ENCODE measurements at regions not wholly inside any gene's neighbourhood (a gene's known extent, or its start where the extent isn't known, plus 50 kb on each side); places are given as distances from the start of the nearest gene placed in this dataset.
"Not testable (repeated sequence)": the region's sequence is repeated elsewhere in the genome, so short reads cannot be mapped to it uniquely, and the experiment has no call there.

DNA sequence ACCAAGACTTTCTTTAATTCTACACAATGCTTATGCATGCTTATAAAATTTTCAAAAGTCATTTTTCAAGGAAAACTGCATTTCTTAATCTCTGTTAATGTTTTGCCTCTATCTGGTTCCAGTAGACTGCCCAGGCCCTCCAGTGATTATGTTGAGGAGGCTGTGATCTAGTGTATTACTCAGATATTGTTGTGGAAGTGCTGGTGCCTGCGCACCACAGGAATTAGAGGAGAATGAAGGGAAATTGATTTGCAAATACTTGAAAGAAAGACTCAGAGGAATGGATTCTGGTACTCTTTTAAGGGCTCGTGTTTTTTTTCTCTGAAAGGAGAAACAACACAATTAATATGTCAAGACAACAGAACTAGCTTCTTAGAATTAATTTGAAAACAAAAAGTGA is 1015.1 kb downstream of the RPA4 start:
- TF ChIP-seq CTCF (IDR thresholded peaks at IDR 0.05), result no peak
- TF ChIP-seq POLR2AphosphoS5 (IDR thresholded peaks at IDR 0.05; ENCODE audit: low read depth, low read length), result no peak
- TF ChIP-seq TCF7L2 (IDR thresholded peaks at IDR 0.05; ENCODE audit: low read depth, low read length), result no peak
- TF ChIP-seq SIN3A (IDR thresholded peaks at IDR 0.05; ENCODE audit: borderline replicate concordance, insufficient read depth, low read depth, low read length), result no peak
- no peak for TF ChIP-seq REST (IDR thresholded peaks at IDR 0.05; ENCODE audit: insufficient read depth in 1 of 2, low read depth in 2 of 2, low read length in 1 of 2)
- Histone ChIP-seq H3K27ac (ENCODE audit: low read length) (no peak overlapping the region), H3K4me1 (ENCODE audit: control insufficient read depth, insufficient read depth, low read length) (no peaks in the 10 kb centered on the region), H3K27me3 (ENCODE audit: control insufficient read depth, insufficient read depth, low read length) (no peaks in the 10 kb centered on the region), H3K9me3 (ENCODE audit: control insufficient read depth, insufficient read depth, low read depth, low read length) (no peaks in the 10 kb centered on the region), H3K36me3 (ENCODE audit: control insufficient read depth, insufficient read depth, low read length) (no peaks in the 10 kb centered on the region), H3K4me3 (ENCODE audit: low read depth in 2 of 2, low read length in 2 of 2) (no peak overlapping the region)
- in situ Hi-C loops (cut with HindIII; ENCODE audit: low pct_unique_long_range_greater_than_20kb, low sequenced_read_pairs), result no loop called here
- DNase-seq (ENCODE audit: low read depth, low spot score), result no peak
- ChIA-PET CTCF (no interaction called here), POLR2A (no interaction called here)
- ATAC-seq, result no peak
- intact Hi-C loops (cut with micrococcal nuclease; ENCODE audit: unreplicated experiment), result no loop called here
- BruUV-seq (replicated peaks), result no TSS peak

DNA sequence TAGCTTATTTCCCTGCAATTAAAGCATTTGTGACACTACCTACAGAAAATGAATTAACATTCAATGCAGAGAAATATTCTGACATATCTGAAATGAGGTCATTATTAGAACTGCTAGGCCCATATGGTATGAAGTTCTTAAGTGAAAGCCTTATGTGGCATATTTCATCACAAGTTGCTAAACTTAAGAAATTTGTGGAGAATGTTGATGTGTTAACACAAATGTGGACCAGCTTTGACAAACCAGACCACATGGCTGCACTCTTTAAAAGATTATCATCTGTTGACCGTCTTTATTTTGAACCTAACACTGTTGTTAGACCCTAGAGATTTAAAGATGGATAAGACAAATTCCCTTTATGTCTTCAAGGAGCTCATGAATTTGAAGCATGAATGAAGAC is 1024.1 kb downstream of the RPA4 start:
- POLR2A ChIA-PET, result interaction anchor here (0.5 kb wide), 1 partner anchor 9 kb away, joined by 4 read pairs; no protein-coding TSS in a partner anchor
- Histone ChIP-seq H3K27me3 (ENCODE audit: control insufficient read depth, insufficient read depth, low read length) (no peaks in the 10 kb centered on the region), H3K9me3 (ENCODE audit: control insufficient read depth, insufficient read depth, low read depth, low read length) (peaks cover 6% of the 10 kb centered on the region; the same call in 1 of the 2 replicates), H3K36me3 (ENCODE audit: control insufficient read depth, insufficient read depth, low read length) (no peaks in the 10 kb centered on the region), H3K27ac (ENCODE audit: low read length) (no peak overlapping the region), H3K4me3 (ENCODE audit: low read depth in 2 of 2, low read length in 2 of 2) (no peak overlapping the region), H3K4me1 (ENCODE audit: control insufficient read depth, insufficient read depth, low read length) (no peaks in the 10 kb centered on the region)
- intact Hi-C loops (cut with micrococcal nuclease; ENCODE audit: unreplicated experiment) (no loop called here), in situ Hi-C loops (cut with HindIII; ENCODE audit: low pct_unique_long_range_greater_than_20kb, low sequenced_read_pairs) (no loop called here)
- DNase-seq (ENCODE audit: low read depth, low spot score) (no peak), ATAC-seq (no peak)
- CTCF ChIA-PET, result no interaction called here
- TF ChIP-seq SIN3A (IDR thresholded peaks at IDR 0.05; ENCODE audit: borderline replicate concordance, insufficient read depth, low read depth, low read length), result no peak
- no peak for TF ChIP-seq POLR2AphosphoS5 (IDR thresholded peaks at IDR 0.05; ENCODE audit: low read depth, low read length)
- no TSS peak for BruUV-seq (replicated peaks)

GRCh38 chrX:97909245-97909644 is 1025.5 kb downstream of the RPA4 start:
- ChIA-PET POLR2A (no interaction called here), CTCF (no interaction called here)
- Histone ChIP-seq H3K4me3 (ENCODE audit: low read depth in 2 of 2, low read length in 2 of 2) (no peak overlapping the region), H3K27ac (ENCODE audit: low read length) (no peak overlapping the region), H3K9me3 (ENCODE audit: control insufficient read depth, insufficient read depth, low read depth, low read length) (peaks cover 6% of the 10 kb centered on the region; the same call in 1 of the 2 replicates), H3K4me1 (ENCODE audit: control insufficient read depth, insufficient read depth, low read length) (no peaks in the 10 kb centered on the region), H3K27me3 (ENCODE audit: control insufficient read depth, insufficient read depth, low read length) (no peaks in the 10 kb centered on the region), H3K36me3 (ENCODE audit: control insufficient read depth, insufficient read depth, low read length) (no peaks in the 10 kb centered on the region)
- ATAC-seq, result no peak
- in situ Hi-C loops (cut with HindIII; ENCODE audit: low pct_unique_long_range_greater_than_20kb, low sequenced_read_pairs) (no loop called here), intact Hi-C loops (cut with micrococcal nuclease; ENCODE audit: unreplicated experiment) (no loop called here)
- DNase-seq (ENCODE audit: low read depth, low spot score), result no peak
- TF ChIP-seq POLR2AphosphoS5 (IDR thresholded peaks at IDR 0.05; ENCODE audit: low read depth, low read length) (no peak), SIN3A (IDR thresholded peaks at IDR 0.05; ENCODE audit: borderline replicate concordance, insufficient read depth, low read depth, low read length) (no peak), CTCF (IDR thresholded peaks at IDR 0.05) (no peak), REST (IDR thresholded peaks at IDR 0.05; ENCODE audit: insufficient read depth in 1 of 2, low read depth in 2 of 2, low read length in 1 of 2) (no peak), TCF7L2 (IDR thresholded peaks at IDR 0.05; ENCODE audit: low read depth, low read length) (no peak)
- BruUV-seq (replicated peaks), result no TSS peak

DNA sequence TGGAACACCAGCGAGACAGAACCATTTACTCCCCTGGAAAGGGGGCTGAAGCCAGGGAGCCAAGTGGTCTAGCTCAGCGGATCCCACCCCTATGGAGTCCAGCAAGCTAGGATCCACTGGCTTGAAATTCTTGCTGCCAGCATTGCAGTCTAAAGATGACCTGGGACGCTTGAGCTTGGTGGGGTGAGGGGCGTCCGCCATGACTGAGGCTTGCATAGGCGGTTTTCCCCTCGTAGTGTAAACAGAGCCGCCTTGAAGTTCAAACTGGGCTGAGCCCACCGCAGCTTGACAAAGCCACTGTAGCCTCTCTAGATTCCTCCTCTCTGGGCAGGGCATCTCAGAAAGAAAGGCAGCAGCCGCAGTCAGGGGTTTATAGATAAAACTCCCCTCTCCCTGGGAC is 1031.7 kb downstream of the RPA4 start:
- H3K4me3 ChIP-seq (ENCODE audit: low read depth in 2 of 2, low read length in 2 of 2); CTCF ChIA-PET; ATAC-seq; intact Hi-C loops (cut with micrococcal nuclease; ENCODE audit: unreplicated experiment); H3K27ac ChIP-seq (ENCODE audit: low read length); DNase-seq (ENCODE audit: low read depth, low spot score); H3K36me3 ChIP-seq (ENCODE audit: control insufficient read depth, insufficient read depth, low read length); POLR2A ChIA-PET; H3K27me3 ChIP-seq (ENCODE audit: control insufficient read depth, insufficient read depth, low read length); H3K9me3 ChIP-seq (ENCODE audit: control insufficient read depth, insufficient read depth, low read depth, low read length); H3K4me1 ChIP-seq (ENCODE audit: control insufficient read depth, insufficient read depth, low read length); in situ Hi-C loops (cut with HindIII; ENCODE audit: low pct_unique_long_range_greater_than_20kb, low sequenced_read_pairs); BruUV-seq (replicated peaks): not testable (repeated sequence)
